8988T (cell line): ENCODE measurements at regions not wholly inside any gene's neighbourhood (a gene's known extent, or its start where the extent isn't known, plus 50 kb on each side); places are given as distances from the start of the nearest gene placed in this dataset.

ENCODE experiments used
- DNase-seq: peaks from one replicate; pipeline ENCODE4 v3.0.0; 2011

- no peak for DNase-seq
Observed at GRCh38 chr3:11919390-11919789, 72.7 kb upstream of the TAMM41 start.

DNA sequence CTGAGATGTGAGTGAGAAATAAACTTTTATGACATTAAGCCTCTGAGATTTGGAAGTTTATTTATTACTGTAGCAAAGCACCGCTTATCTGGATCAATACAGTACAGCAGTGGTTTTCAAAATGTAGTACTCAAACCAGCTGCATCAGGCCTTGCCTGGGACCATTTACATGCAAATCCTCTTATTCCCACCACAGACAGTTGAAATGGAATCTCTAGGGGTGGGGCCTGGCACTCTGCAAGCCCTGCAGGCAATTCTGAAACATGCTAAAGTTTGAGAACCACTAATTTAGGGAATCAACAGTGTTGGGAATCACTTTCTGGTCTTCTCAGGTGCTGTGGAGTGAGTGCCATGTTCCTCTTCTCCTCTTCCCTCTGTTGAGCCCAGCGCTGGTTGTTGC is 77.8 kb upstream of the TAMM41 start:
- no peak for DNase-seq

DNA sequence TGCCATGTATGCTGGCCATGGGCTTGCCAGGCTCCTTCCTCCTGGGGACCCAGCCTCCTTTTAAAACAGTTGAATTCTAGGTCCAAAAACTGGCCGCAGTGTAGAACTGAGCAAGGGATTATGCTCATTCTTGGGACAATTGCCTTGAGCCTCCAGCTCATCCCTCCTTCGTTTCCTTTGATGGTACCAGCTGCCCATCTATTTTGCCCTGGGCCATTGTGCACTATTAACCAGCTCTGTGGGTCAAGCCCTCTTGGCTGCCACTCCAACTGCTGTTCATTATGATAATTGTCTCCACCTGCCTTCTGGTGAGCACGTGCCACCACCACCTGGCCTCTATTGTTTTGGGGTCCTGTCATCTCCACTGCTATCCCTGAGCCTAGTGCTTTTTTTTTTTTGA is 75.8 kb upstream of the SYN2 start:
- DNase-seq: no peak

DNA sequence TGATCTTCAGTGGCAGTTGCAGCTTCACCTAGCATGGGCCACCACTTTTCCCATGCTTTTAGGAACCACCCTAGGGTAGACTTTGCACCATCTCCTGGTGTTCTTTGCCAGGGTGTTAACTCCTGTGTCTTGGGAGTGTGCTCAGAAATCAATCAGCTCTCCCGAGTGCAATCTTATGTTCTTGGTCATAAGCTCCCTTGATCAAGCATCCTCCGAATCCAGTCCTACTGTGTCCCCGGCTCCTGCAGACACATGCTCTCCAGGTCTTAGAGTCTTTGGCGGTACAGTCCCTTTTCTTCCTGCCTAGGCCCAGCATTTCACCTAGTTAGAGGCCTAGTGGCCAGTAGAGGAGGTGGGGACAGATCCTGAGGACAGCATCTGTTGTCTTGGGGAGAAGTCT is 74.7 kb upstream of the SYN2 start:
- no peak for DNase-seq

DNA sequence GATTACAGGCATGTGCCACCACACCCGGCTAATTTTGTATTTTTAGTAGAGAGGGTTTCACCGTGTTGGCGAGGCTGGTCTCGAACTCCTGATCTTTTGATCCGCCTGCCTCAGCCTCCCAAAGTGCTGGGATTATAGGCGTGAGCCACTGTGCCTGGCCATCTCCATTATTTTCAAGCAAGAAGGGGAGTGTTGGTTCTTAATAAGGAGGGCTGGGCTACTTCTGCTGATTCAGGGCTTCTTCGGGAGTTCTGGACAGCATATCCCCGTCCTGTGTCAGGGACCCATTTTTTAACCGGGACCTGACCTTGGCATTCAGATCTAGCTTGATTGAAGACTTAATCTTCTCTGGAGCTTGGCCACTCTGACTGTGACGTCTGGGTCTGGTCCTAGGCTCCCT is 74.1 kb upstream of the SYN2 start:
- no peak for DNase-seq

DNA sequence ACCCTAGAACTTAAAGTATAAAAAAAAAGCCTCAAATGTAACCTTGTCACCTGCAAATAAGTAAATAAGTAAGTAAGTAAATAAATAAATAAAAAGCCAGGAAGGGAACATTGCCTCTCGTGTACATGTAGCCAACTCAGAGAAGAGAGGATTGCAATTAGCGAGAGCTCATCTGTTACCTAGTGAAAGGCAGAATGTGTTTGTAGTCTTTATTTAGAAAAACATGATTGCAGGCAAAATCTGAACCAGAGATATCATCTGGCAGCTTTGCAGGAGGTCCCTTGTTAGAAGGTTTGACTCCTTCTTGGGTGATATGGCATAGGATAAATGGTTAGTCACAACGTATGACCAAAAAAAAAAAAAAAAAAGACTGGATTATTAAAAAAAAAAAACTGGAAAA is 71.6 kb upstream of the SYN2 start:
- DNase-seq: no peak

DNA sequence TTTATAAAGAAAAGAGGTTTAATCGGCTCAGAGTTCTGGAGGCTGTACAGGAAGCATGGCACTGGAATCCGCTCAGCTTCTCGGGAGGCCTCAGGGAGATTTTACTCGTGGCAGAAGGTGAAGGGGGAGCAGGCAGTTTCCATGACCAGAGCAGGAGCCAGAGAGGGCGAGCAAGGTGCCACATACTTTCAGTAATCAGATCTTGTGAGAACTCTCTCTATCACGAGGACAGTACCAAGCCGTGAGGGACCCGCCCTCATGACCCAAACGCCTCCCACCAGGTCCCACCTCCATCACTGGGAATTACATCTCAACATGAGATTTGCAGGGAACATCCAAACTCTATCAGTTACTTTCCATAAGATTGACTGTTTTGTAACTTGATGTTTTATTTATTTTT is 70.7 kb upstream of the SYN2 start:
- no peak for DNase-seq

GRCh38 chr3:11944052-11944673 is 60.0 kb upstream of the SYN2 start:
- peak; percentile 24 for DNase-seq

DNA sequence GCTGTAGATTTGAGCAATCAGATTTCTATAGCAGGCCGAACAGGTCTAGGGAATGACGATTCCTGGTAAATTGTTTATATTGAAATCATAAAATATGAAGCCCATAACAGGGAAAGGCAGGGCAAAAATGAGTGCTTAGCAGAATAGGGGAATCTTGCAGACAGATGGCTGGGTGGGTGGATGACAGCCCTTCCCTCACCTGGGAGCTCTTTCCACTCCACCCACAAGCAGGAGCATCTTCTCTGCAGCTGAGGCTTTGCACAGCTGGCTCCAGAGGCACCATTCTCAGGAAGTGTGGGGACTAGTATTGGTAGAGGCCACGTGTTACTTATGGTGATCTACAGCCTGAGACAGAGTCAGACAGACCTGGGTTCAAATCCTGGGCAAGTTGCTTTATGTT is 55.9 kb upstream of the SYN2 start:
- DNase-seq: no peak

DNA sequence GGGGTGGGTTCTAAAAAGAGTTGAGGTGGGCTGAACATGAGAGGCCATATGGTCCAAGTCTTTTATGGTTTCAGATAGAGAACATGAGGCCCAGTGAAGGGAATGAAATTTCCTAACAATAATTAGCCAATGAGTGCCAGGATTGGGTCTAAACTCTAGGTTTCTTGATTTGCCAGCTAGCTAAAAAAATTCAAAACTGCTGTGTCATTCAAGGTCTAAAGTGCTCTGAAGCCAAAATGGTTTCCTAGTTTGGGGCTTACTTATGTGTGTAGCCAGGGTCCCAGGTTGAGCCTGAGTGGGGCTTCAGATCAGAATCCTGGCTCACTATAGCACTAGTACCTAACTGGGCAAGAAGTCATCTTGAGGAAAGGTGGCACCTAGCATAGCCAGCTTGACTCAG is 55.3 kb upstream of the SYN2 start:
- DNase-seq: no peak

DNA sequence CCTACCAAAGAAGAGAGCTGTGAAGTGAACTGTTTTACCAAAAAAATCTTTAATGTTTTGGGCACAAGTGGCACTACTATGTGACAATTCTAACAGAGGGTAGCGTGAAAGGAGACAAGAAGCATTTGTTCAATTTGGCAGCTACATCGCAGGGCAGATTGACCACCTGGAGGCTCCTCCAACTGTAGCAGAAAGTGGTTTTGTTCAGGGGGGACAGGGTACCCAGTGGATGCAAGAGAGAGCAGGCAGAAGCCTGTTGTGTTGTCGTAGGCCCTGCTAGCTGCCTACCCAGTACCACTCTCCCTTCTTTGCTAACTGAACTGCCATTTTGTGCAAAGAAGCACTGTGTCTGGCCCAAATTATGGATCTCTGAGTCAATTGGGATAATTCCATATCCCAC is 54.8 kb upstream of the SYN2 start:
- no peak for DNase-seq

- no peak for DNase-seq
Observed at GRCh38 chr3:11950576-11950975, 53.6 kb upstream of the SYN2 start.

- no peak for DNase-seq
Observed at GRCh38 chr3:11953350-11953749, 50.8 kb upstream of the SYN2 start.

GRCh38 chr3:11953778-11954177 is 50.4 kb upstream of the SYN2 start:
- no peak for DNase-seq

DNA sequence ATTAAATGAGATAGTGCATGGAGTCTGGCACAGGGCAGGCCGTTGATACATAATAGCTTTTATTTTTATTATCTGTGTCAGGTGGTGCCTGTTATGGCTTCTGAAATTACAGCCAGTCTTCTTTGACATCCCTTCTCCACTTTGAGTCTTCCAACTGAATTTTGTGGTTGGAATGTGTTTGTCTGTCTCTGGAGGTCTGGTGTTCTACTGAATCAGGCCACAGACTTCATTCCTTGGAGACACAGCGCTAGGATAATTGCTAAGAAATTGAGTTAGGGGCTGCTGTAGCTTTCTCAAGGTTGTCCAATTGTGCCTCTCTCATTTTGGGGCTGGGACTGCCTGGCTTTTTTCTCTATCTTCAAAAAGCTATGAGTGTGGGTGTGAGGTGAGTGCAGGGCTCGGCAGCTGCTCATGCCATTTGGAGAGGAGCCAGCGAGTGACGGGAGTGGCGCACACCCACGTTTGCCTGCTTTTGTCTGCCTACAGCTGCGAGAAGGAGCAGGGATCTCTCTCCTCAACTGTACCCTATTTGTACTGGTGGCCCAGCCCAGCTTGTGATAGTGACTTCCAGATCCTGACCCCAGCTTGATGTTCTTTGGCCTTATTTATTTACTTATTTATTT is 49.8 kb upstream of the SYN2 start:
- DNase-seq: no peak
